Stomach (tissue), 4 donors: ENCODE measurements at regions not wholly inside any gene's neighbourhood (a gene's known extent, or its start where the extent isn't known, plus 50 kb on each side); places are given as distances from the start of the nearest gene placed in this dataset.

ENCODE experiments used
- CTCF ChIP-seq, 7 experiments: fragments of 450-650 bp in 4 of 7; fragments of 200-600 bp in 3 of 7; sonication (generic) in 3 of 7; IDR thresholded peaks; one replicate each; pipeline ENCODE4 v1.5.1; 2016 to 2019; ENCODE audit warnings: antibody characterized with exemption in 7 of 7, control low read depth in 2 of 7, mild to moderate bottlenecking in 1 of 7
- POLR2A ChIP-seq, 4 donors: fragments of 450-650 bp; IDR thresholded peaks; one replicate each; pipeline ENCODE4 v1.6.1; 2016; ENCODE audit warnings: antibody characterized with exemption in 4 of 4, control low read depth in 2 of 4, mild to moderate bottlenecking in 1 of 4, moderate library complexity in 1 of 4

- no peak for TF ChIP-seq CTCF (IDR thresholded peaks at IDR 0.05)
- TF ChIP-seq POLR2A (IDR thresholded peaks at IDR 0.05), result no peak
Observed at GRCh38 chr14:83473416-83474235, 1940.0 kb upstream of the SEL1L start.
